Ecto neural progenitor cell (in vitro differentiated cells): ENCODE measurements at regions not wholly inside any gene's neighbourhood (a gene's known extent, or its start where the extent isn't known, plus 50 kb on each side); places are given as distances from the start of the nearest gene placed in this dataset.
"Not testable (repeated sequence)": the region's sequence is repeated elsewhere in the genome, so short reads cannot be mapped to it uniquely, and the experiment has no call there.

Source experiments
- DNase-seq: peaks from one replicate; pipeline ENCODE4 v3.0.0-alpha.2; 2018; ENCODE audit warnings: low spot score

DNA sequence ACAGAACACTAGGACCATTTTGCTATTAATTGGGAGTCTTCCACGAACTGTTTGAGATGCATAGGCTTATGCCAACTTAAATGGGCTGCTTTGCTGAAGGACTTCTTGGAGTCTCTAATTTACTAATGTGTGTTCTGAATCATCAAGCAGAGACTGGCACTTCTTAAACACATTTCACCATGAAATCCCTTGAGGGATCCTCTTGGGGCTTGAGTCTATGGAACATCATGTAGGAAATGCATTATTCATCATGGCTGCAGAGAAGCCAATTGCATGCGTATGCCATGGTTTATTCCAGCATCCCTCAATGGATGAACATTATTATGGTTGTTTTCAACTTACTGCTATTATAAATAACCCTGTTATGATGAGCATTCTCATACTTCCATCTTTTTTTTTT, 73.4 kb downstream of the FGD2 start:
- DNase-seq, result no peak

DNA sequence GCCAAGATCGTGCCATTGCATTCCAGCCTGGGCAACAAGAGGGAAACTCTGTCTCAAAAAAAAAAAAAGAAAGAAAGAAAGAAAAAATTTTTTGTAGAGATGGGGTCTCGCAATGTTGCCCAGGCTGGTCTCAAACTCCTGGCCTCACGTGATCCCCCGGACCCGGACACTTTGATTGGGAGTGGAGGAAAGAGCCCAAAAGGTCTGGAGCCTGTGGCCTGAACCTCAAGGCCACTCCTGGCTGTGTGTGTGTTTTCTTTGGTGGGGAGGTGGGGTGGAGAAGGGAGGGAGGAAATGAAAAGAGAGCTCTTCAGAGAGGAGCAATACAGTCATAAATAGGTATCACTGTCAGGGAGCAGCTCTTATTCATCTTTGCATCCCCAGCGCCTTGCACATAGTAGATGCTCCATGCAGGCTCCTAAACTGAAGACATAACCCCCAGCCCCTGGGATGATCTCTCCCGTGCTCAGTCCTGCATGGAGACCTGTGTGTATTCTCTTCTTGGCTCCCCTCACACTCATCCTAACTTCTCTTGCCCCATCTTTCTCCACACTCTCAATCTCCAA, 75.7 kb downstream of the FGD2 start:
- no peak for DNase-seq

DNA sequence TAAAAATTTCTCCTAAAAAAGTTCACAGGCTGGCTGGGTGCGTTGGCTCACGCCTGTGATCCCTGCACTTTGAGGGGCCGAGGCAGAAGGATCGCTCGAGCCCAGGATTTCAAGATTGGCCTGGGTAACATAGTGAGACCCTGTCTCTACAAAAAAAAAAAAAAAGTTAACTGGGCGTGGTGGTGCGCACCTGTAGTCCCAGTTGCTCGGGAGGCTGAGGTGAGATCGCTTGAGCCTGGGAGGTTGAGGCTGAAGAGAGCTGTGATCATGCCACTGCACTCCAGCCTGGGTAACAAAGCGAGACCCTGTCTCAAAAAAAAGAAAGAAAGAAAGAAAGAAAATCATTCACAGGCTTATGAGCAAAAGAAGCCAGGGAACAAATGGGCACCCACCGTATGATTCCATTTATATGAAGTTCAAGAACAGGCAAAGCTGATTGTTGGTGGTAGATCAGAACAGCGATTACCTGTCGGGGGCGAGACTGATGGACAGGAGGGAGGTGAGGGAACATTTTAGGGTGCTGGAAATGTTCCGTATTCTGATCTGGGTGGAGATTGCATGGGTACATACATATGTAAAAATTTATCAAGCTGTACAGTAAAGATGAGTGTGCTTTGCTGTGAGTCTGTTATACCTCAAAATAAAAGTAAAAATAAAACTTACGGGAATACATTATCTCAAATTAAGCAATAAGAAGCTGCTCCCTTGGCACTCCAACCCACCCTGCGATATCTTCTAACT, 77.1 kb downstream of the FGD2 start:
- no peak for DNase-seq

- no peak for DNase-seq
These were observed 78.0 kb downstream of the FGD2 start for GRCh38 chr6:37083243-37084138.

GRCh38 chr6:37084665-37085064, 79.2 kb downstream of the FGD2 start:
- not testable (repeated sequence) for DNase-seq

- no peak for DNase-seq
These were observed 79.7 kb downstream of the FGD2 start for GRCh38 chr6:37085198-37085597.

DNA sequence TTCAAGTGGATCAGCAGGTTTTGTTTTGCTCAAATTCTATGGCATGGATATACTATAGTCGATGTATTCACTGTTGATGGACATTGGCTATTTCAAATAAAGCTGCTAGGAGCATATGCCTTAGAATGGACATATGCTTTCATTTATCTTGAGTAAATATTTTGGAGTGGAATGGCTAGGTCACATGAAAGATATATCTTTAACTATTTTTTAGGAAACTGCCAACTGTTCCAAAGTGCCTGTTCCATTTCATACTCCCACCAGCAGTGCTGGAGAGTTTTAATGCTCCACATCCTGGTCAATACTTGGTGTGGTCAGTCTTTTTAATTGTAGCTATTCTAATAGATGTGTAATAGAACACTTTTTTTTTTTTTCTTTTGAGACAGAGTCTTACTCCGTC, 81.1 kb upstream of the PIM1 start:
- no peak for DNase-seq

DNA sequence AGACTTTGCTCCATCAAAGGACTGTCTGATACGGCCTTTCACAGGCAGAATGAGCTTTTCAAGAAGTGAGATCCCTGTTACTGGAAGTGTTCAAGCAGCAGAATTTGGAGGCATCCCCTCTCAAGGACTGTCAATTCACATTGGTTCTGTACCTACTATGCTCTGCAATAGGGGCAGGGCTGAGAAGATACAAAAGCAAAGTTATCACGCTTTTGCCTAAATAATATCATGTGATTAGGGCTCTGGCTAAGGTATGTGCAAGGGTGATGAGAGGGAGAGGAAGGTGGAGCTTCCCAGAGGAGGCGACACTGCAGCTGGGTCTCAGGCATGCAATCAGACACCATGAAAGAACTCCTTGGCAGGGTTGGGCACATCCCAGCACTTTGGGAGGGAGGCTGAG, 80.2 kb upstream of the PIM1 start:
- DNase-seq, result no peak

- not testable (repeated sequence) for DNase-seq
These were observed 78.8 kb upstream of the PIM1 start for GRCh38 chr6:37091104-37091503.

- not testable (repeated sequence) for DNase-seq
These were observed 78.4 kb upstream of the PIM1 start for GRCh38 chr6:37091586-37091985.

GRCh38 chr6:37092923-37093727, 76.8 kb upstream of the PIM1 start:
- DNase-seq, result no peak

DNA sequence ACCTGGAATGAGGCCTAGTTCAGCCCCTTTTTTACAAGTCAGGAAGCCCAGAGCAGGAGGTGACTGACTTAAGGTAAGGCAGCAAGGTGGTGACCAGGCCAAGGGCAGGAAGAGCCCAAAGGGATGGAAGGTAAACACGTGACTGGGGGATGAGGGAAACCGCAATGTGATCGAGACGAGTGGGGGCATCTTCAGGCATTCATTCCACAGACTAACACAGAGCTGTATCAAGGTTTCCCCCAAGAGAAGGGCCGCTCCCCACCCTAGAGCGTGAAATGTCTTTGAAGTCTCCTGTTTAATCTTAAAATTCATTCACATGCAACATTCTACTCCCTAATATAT, 76.3 kb upstream of the PIM1 start:
- no peak for DNase-seq

GRCh38 chr6:37095997-37096396, 74.0 kb upstream of the PIM1 start:
- no peak for DNase-seq

DNA sequence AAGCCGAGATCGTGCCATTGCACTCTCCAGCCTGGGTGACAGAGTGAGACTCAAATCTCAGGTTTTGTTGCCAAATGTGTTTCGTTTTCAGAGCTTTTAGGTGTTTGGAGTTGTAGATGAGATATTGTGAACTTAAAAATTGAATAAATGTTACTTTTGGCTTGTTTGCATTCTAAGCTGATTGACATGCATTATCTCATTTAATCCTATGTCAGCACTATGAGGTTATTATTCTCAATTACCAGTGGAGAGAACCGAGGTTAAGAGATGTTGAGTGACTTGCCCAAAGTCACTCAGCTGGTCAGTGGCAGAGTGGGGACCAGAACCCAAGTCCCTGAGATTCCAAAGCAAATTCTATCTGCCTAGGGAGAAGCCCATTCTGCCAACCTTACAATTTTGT, 72.6 kb upstream of the PIM1 start:
- no peak for DNase-seq

GRCh38 chr6:37099442-37099841, 70.5 kb upstream of the PIM1 start:
- no peak for DNase-seq

DNA sequence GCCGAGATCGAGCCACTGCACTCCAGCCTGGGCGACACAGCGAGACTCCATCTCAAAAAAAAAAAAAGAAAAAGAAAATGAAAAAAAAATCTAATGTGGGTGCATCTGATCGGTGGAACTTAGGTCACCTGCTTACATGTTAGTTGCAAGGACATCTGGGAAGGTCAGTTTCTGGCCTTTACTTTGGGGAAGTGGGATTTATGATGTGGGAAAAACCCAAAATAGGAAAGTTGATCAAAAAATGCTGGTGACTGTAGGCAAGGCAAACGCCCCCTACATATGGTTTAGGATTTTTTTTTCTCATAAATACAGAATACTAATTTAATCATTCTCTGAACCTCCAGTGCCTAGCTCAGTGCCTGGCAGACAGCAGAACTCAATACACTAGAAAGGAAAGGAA, 69.2 kb upstream of the PIM1 start:
- no peak for DNase-seq

- DNase-seq, result no peak
These were observed 68.0 kb upstream of the PIM1 start for GRCh38 chr6:37101991-37102298.

DNA sequence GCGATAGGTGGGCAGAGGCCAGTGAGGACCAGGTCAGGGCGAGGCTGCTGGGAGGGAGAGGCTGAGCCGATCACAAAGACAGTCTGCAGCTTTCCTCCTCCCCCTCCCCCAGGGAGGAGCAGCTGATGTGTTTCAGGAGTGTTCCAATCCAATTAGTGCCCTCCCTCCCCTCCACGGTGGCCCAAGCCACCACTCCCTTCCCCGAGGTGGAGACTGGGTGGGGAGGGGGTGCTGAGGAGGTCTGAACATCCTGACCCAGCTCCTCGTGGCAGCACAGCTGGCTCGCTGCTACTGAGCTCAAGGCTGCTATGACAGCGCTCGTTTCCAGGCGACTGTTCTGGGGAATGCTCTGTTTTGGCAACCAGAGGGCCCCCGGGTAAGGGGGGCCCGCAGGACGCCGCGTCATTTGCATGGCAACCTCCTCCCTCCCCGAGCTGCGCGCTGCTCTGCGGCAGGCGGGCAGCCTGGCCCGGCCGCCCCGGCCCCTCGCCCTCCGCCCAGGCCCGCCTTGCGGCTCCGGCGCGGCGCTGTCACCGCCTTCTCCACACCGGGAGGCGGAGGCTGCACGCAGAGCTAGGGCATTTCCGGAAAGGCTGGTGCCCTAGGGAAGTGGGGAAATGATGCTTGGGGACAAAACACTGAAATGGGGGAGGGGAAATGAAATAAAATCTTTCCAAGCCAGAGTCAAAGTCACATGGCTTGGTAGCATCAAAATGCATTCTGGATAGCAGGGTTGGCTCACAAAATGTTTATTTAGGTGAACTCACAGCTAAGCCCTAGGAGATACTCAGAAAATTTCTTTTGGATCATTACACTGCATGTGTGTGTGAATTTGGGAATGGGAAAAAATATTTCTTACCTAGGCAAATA, 67.4 kb upstream of the PIM1 start:
- DNase-seq, result peak; percentile 96

GRCh38 chr6:37103169-37104039, 66.5 kb upstream of the PIM1 start:
- peak; percentile 60 for DNase-seq

- no peak for DNase-seq
These were observed 65.2 kb upstream of the PIM1 start for GRCh38 chr6:37104824-37105147.
